HCT116 (cell line): ENCODE measurements at regions not wholly inside any gene's neighbourhood (a gene's known extent, or its start where the extent isn't known, plus 50 kb on each side); places are given as distances from the start of the nearest gene placed in this dataset.

ENCODE experiments used
- ATAC-seq: fragments of 200-7000 bp; cut with Tn5 transposase; 2 replicates; pipeline ENCODE4 v1.9.1; 2020; ENCODE audit warnings: mild to moderate bottlenecking, moderate library complexity
- BruUV-seq: library from RNA; stranded (reverse); fragments of 400-500 nt; replicated peaks from 2 replicates; lab custom pipeline; 2021; lab: Mats Ljungman, UMichigan
- CTCF ChIA-PET: fragments of 300-600 bp; sonication (Branson Sonifier 250); formaldehyde crosslinking; loops from one replicate; lab custom pipeline; 2021; ENCODE audit warnings: antibody characterized with exemption; lab: Charles Lee
- POLR2A ChIA-PET: fragments of 300-600, 350-600 bp; sonication (Branson Sonifier 250); formaldehyde crosslinking; loops from one replicate; lab custom pipeline; 2021; ENCODE audit warnings: antibody characterized with exemption; lab: Charles Lee
- RAD21 ChIA-PET, 2 experiments: fragments of 300-600 bp; sonication (Branson Sonifier 250); formaldehyde crosslinking; loops; one replicate each; lab custom pipeline; 2023; ENCODE audit warnings: low total read pairs in 2 of 2; ENCODE audit not compliant: uncharacterized antibody in 2 of 2, unreplicated experiment in 2 of 2, low non-redundant PET in 1 of 2; lab: Charles Lee
- DNase-seq: peaks from one replicate; pipeline ENCODE4 v3.0.0-alpha.2; 2010; ENCODE audit warnings: low read depth, low spot score
- H2AFZ ChIP-seq: fragments of 200-600 bp; shearing (Covaris generic), sonication (generic); 2 replicates; pipeline ENCODE4 v1.6.1; 2017; ENCODE audit warnings: low read depth, mixed run types, mixed read lengths, antibody characterized with exemption, low read length; ENCODE audit not compliant: poor library complexity, severe bottlenecking
- H3K27ac ChIP-seq: 2 replicates; pipeline ENCODE4 v1.5.1; 2012; ENCODE audit warnings: low read depth, low read length
- H3K27me3 ChIP-seq: fragments of 200-600 bp; sonication (generic); 2 replicates; pipeline ENCODE4 v1.6.1; 2016; ENCODE audit warnings: mixed run types, low read length, mixed read lengths; ENCODE audit not compliant: insufficient read depth
- H3K36me3 ChIP-seq, 2 experiments: fragments of 200-500 bp in 1 of 2; fragments of 200-600 bp in 1 of 2; sonication (Bioruptor generic) in 1 of 2; sonication (generic) in 1 of 2; 2 replicates each; pipeline versions ENCODE4 v1.5.1 to v1.6.1; 2014 to 2016; ENCODE audit warnings: low read length in 2 of 2, inconsistent platforms in 1 of 2, mixed read lengths in 1 of 2, mixed run types in 1 of 2; ENCODE audit not compliant: insufficient read depth in 2 of 2, control insufficient read depth in 1 of 2
- H3K4me1 ChIP-seq, 2 experiments: fragments of 200-600 bp in 1 of 2; sonication (generic) in 1 of 2; 2 replicates each; pipeline versions ENCODE4 v1.5.1 to v1.6.1; 2012 to 2017; ENCODE audit warnings: low read length in 2 of 2, inconsistent platforms in 1 of 2, mild to moderate bottlenecking in 1 of 2, mixed read lengths in 1 of 2, mixed run types in 1 of 2, moderate library complexity in 1 of 2; ENCODE audit not compliant: insufficient read depth in 2 of 2, control insufficient read depth in 1 of 2
- H3K4me2 ChIP-seq: fragments of 200-600 bp; sonication (generic); 2 replicates; pipeline ENCODE4 v1.6.1; 2017; ENCODE audit warnings: mixed run types, low read length, mixed read lengths
- H3K4me3 ChIP-seq, 2 experiments: fragments of 200-600 bp in 1 of 2; sonication (generic) in 1 of 2; replicated peaks in 1 of 2; 2 replicates each; pipeline ENCODE4 v1.5.1; 2011 to 2016; ENCODE audit warnings: low read length in 2 of 2, control low read depth in 1 of 2, low read depth in 1 of 2, mild to moderate bottlenecking in 1 of 2, mixed read lengths in 1 of 2, mixed run types in 1 of 2
- H3K79me2 ChIP-seq: fragments of 200-600 bp; sonication (generic); 2 replicates; pipeline ENCODE4 v1.6.1; 2017; ENCODE audit warnings: mild to moderate bottlenecking, mixed run types, low read length, moderate library complexity, mixed read lengths; ENCODE audit not compliant: insufficient read depth
- H3K9ac ChIP-seq: fragments of 200-600 bp; sonication (generic); 2 replicates; pipeline ENCODE4 v1.6.1; 2016; ENCODE audit warnings: low read length, mixed read lengths
- H3K9me2 ChIP-seq: fragments of 200-600 bp; sonication (generic), shearing (Covaris generic); 2 replicates; pipeline ENCODE4 v1.6.1; 2017; ENCODE audit warnings: mixed run types, mild to moderate bottlenecking, moderate library complexity; ENCODE audit not compliant: insufficient read depth
- H3K9me3 ChIP-seq, 2 experiments: fragments of 200-500 bp in 1 of 2; fragments of 200-600 bp in 1 of 2; sonication (Bioruptor generic) in 1 of 2; sonication (generic) in 1 of 2; 2 replicates each; pipeline ENCODE4 v1.6.1; 2014 to 2017; ENCODE audit warnings: low read length in 2 of 2, mixed read lengths in 2 of 2, inconsistent platforms in 1 of 2, low read depth in 1 of 2, mild to moderate bottlenecking in 1 of 2, mixed run types in 1 of 2, moderate library complexity in 1 of 2; ENCODE audit not compliant: control insufficient read depth in 1 of 2, insufficient read depth in 1 of 2
- H4K20me1 ChIP-seq: fragments of 200-600 bp; sonication (generic), shearing (Covaris generic); 2 replicates; pipeline ENCODE4 v1.6.1; 2017; ENCODE audit warnings: mixed run types, mild to moderate bottlenecking, moderate library complexity; ENCODE audit not compliant: insufficient read depth
- CBX3 ChIP-seq: IDR thresholded peaks from 2 replicates; pipeline ENCODE4 v1.6.1; 2012; ENCODE audit warnings: low read depth
- CEBPB ChIP-seq: IDR thresholded peaks from 2 replicates; pipeline ENCODE4 v1.6.1; 2012; ENCODE audit warnings: low read depth
- CTCF ChIP-seq, 3 experiments: fragments of 200-600 bp in 1 of 3; sonication (generic) in 1 of 3; IDR thresholded peaks in 2 of 3; conservative IDR thresholded peaks in 1 of 3; 2 replicates each; pipeline ENCODE4 v1.5.1; 2012 to 2017; ENCODE audit warnings: low read depth in 2 of 3, low read length in 2 of 3, antibody characterized with exemption in 1 of 3, borderline replicate concordance in 1 of 3, control low read depth in 1 of 3, mild to moderate bottlenecking in 1 of 3, mixed read lengths in 1 of 3, mixed run types in 1 of 3, moderate library complexity in 1 of 3; ENCODE audit not compliant: insufficient read depth in 1 of 3
- EGR1 ChIP-seq: IDR thresholded peaks from 2 replicates; pipeline ENCODE4 v1.6.1; 2012; ENCODE audit warnings: low read depth
- ELF1 ChIP-seq: IDR thresholded peaks from 2 replicates; pipeline ENCODE4 v1.6.1; 2012; ENCODE audit warnings: low read depth, borderline replicate concordance
- FOSL1 ChIP-seq: IDR thresholded peaks from 2 replicates; pipeline ENCODE4 v1.6.1; 2012; ENCODE audit warnings: low read depth
- MAX ChIP-seq: IDR thresholded peaks from 2 replicates; pipeline ENCODE4 v1.6.1; 2012
- POLR2A ChIP-seq: IDR thresholded peaks from 2 replicates; pipeline ENCODE4 v1.7.0; 2011; ENCODE audit warnings: borderline replicate concordance; ENCODE audit not compliant: insufficient read depth, insufficient read length; ENCODE audit errors: extremely low read depth
- POLR2AphosphoS5 ChIP-seq: IDR thresholded peaks from 2 replicates; pipeline ENCODE4 v1.6.1; 2011; ENCODE audit warnings: mild to moderate bottlenecking, low read depth, low read length, moderate library complexity
- REST ChIP-seq: IDR thresholded peaks from 2 replicates; pipeline ENCODE4 v1.6.1; 2012; ENCODE audit warnings: low read depth
- SIN3A ChIP-seq: IDR thresholded peaks from 2 replicates; pipeline ENCODE4 v1.6.1; 2012; ENCODE audit warnings: low read depth
- SRF ChIP-seq: IDR thresholded peaks from 2 replicates; pipeline ENCODE4 v1.6.1; 2012; ENCODE audit warnings: low read depth
- ZFX ChIP-seq: fragments of 450-650 bp; IDR thresholded peaks from 2 replicates; pipeline ENCODE4 v1.6.1; 2017
- ZNF274 ChIP-seq: fragments of 200-500 bp; sonication (Bioruptor generic); IDR thresholded peaks from 2 replicates; pipeline ENCODE4 v1.6.1; 2014; ENCODE audit warnings: mild to moderate bottlenecking, low read depth, low read length, inconsistent platforms
- intact Hi-C: fragments of 100-400 bp; cut with micrococcal nuclease; formaldehyde crosslinking; loops from 2 replicates; pipeline ENCODE4 v1.10.0; 2022
- TF ChIP-seq, protein P1 (sequence below): IDR thresholded peaks from 2 replicates; pipeline ENCODE4 v1.6.1; 2011; ENCODE audit warnings: mild to moderate bottlenecking, low read length, moderate library complexity; ENCODE audit not compliant: insufficient replicate concordance; ENCODE audit errors: extremely low read depth
- TF ChIP-seq, protein P2 (sequence below): IDR thresholded peaks from 2 replicates; pipeline ENCODE4 v1.6.1; 2012

DNA sequence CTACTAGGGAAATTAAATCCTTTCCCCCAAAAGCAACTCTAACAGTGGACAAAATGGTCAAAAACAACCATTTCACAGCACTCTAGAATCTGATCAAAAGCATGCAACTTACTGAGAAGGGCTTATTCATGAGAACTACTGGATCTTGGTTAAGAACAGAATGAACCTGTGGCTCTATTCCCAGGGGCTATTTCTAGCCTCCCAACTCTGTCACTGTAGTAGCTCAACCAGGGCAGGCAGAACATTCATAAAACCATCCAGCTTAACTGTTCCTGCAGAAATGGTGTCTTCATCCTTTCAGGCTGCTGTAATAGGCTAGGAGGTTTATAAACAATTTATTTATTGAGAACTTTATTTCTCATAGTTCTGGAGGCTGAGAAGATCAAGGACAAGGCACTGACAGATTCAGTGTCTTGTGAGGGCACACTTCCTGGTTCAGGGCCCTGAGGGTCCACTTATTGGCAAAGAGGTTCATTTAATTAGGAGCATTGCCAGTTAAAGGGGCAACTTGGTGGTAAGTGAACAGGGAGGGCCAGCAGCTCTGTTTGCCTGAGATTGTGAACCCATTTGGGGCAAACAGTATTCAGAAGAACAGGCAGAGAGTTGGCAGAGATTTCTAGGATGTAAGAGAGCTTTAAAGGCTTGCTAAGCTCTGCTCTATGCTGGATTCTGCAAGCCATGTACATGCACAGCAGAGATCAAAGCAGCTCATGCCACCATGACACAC is 238.5 kb upstream of the FBXL7 start:
- H3K36me3 ChIP-seq, result no peaks in the 10 kb centered on the region
- no peaks in the 10 kb centered on the region for H3K4me1 ChIP-seq
- H3K27me3 ChIP-seq, result no peaks in the 10 kb centered on the region
- peaks cover 9 to 17% of the 10 kb centered on the region in 2 experiments; a peak in 2 of 4 replicates for H3K9me3 ChIP-seq
- ChIA-PET POLR2A (no interaction called here), RAD21 (no interaction called here), CTCF (no interaction called here)
- H3K79me2 ChIP-seq, result no peaks in the 10 kb centered on the region
- TF ChIP-seq ELF1, result no peak
- no peak for TF ChIP-seq ZFX
- no peak for TF ChIP-seq MAX
- no peak for TF ChIP-seq CBX3
- TF ChIP-seq, protein P1, sequence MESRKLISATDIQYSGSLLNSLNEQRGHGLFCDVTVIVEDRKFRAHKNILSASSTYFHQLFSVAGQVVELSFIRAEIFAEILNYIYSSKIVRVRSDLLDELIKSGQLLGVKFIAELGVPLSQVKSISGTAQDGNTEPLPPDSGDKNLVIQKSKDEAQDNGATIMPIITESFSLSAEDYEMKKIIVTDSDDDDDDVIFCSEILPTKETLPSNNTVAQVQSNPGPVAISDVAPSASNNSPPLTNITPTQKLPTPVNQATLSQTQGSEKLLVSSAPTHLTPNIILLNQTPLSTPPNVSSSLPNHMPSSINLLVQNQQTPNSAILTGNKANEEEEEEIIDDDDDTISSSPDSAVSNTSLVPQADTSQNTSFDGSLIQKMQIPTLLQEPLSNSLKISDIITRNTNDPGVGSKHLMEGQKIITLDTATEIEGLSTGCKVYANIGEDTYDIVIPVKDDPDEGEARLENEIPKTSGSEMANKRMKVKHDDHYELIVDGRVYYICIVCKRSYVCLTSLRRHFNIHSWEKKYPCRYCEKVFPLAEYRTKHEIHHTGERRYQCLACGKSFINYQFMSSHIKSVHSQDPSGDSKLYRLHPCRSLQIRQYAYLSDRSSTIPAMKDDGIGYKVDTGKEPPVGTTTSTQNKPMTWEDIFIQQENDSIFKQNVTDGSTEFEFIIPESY, result no peak
- TF ChIP-seq POLR2AphosphoS5, result no peak
- TF ChIP-seq POLR2A, result no peak
- no peak for TF ChIP-seq SRF
- no peak for TF ChIP-seq FOSL1
- TF ChIP-seq CEBPB, result no peak
- no peak for TF ChIP-seq EGR1
- TF ChIP-seq, protein P2, sequence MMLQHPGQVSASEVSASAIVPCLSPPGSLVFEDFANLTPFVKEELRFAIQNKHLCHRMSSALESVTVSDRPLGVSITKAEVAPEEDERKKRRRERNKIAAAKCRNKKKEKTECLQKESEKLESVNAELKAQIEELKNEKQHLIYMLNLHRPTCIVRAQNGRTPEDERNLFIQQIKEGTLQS, result no peak
- no peak for TF ChIP-seq REST
- TF ChIP-seq CTCF (IDR thresholded peaks at IDR 0.05 in 2 of 3, conservative IDR thresholded peaks at IDR 0.05 in 1 of 3; ENCODE audit: borderline replicate concordance in 1 of 3, insufficient read depth in 1 of 3, low read depth in 2 of 3, low read length in 2 of 3), result no peak
- no peak for TF ChIP-seq ZNF274
- no peak for TF ChIP-seq SIN3A
- H3K27ac ChIP-seq, result no peak overlapping the region
- H2AFZ ChIP-seq, result no peak overlapping the region
- ATAC-seq (no peak), DNase-seq (no peak)
- no peak overlapping the region for H3K4me2 ChIP-seq
- no peaks in the 10 kb centered on the region for H3K9me2 ChIP-seq
- no peak overlapping the region for H3K9ac ChIP-seq
- H3K4me3 ChIP-seq, result no peak overlapping the region
- no peaks in the 10 kb centered on the region for H4K20me1 ChIP-seq
- BruUV-seq, result no TSS peak
- intact Hi-C loops, result no loop called here
